ENCODE measurements at regions not wholly inside any gene's neighbourhood (a gene's known extent, or its start where the extent isn't known, plus 50 kb on each side); places are given as distances from the start of the nearest gene placed in this dataset.

- H3K27me3 ChIP-seq = peaks cover 8% of the 10 kb centered on the region
- no peak for DNase-seq (ENCODE audit: low spot score in 2 of 2)
- H3K36me3 ChIP-seq = no peaks in the 10 kb centered on the region
- no peaks in the 10 kb centered on the region for H3K9me3 ChIP-seq
- no peaks in the 10 kb centered on the region for H3K4me1 ChIP-seq
- 81% methylated on average over 22 of the region's 22 CpGs for WGBS
- no peak overlapping the region for H3K4me3 ChIP-seq
- no peak overlapping the region for H3K27ac ChIP-seq
- TF ChIP-seq CTCF (IDR thresholded peaks at IDR 0.05) = no peak
- TF ChIP-seq EP300 (IDR thresholded peaks at IDR 0.05) = no peak
- no peak for TF ChIP-seq POLR2AphosphoS5 (IDR thresholded peaks at IDR 0.05)
- TF ChIP-seq POLR2A (IDR thresholded peaks at IDR 0.05) = no peak
Measured at GRCh38 chr2:239586651-239587310, 186.0 kb upstream of the HDAC4 start.

GRCh38 chr2:239585422-239585821 lies 184.6 kb upstream of the HDAC4 start:
- Histone ChIP-seq H3K36me3 (no peaks in the 10 kb centered on the region), H3K9me3 (no peaks in the 10 kb centered on the region), H3K27ac (no peak overlapping the region), H3K4me3 (no peak overlapping the region), H3K4me1 (no peaks in the 10 kb centered on the region), H3K27me3 (peaks cover 8% of the 10 kb centered on the region)
- no peak for DNase-seq (ENCODE audit: low spot score in 2 of 2)
- WGBS = 76% methylated on average over 10 of the region's 10 CpGs
- TF ChIP-seq CTCF (IDR thresholded peaks at IDR 0.05) (no peak), POLR2AphosphoS5 (IDR thresholded peaks at IDR 0.05) (no peak), POLR2A (IDR thresholded peaks at IDR 0.05) (no peak), EP300 (IDR thresholded peaks at IDR 0.05) (no peak)

- no CpG with 5 or more reads among the region's 3 CpGs for WGBS
- DNase-seq (ENCODE audit: low spot score in 2 of 2) = no peak
- H3K36me3 ChIP-seq = no peaks in the 10 kb centered on the region
- peaks cover 8% of the 10 kb centered on the region for H3K27me3 ChIP-seq
- H3K27ac ChIP-seq = no peak overlapping the region
- H3K4me3 ChIP-seq = no peak overlapping the region
- TF ChIP-seq EP300 (IDR thresholded peaks at IDR 0.05) = no peak
- TF ChIP-seq POLR2AphosphoS5 (IDR thresholded peaks at IDR 0.05) = no peak
- TF ChIP-seq CTCF (IDR thresholded peaks at IDR 0.05) = no peak
- no peak for TF ChIP-seq POLR2A (IDR thresholded peaks at IDR 0.05)
- no peaks in the 10 kb centered on the region for H3K9me3 ChIP-seq
- no peaks in the 10 kb centered on the region for H3K4me1 ChIP-seq
Measured at GRCh38 chr2:239584986-239585385, 184.2 kb upstream of the HDAC4 start.

- no peak overlapping the region for H3K27ac ChIP-seq
- TF ChIP-seq POLR2A (IDR thresholded peaks at IDR 0.05) (no peak), POLR2AphosphoS5 (IDR thresholded peaks at IDR 0.05) (no peak), EP300 (IDR thresholded peaks at IDR 0.05) (no peak), CTCF (IDR thresholded peaks at IDR 0.05) (no peak)
- peaks cover 8% of the 10 kb centered on the region for H3K27me3 ChIP-seq
- no peak overlapping the region for H3K4me3 ChIP-seq
- 83% methylated on average over 13 of the region's 31 CpGs for WGBS
- H3K36me3 ChIP-seq = no peaks in the 10 kb centered on the region
- no peak for DNase-seq (ENCODE audit: low spot score in 2 of 2)
- H3K9me3 ChIP-seq = no peaks in the 10 kb centered on the region
- no peaks in the 10 kb centered on the region for H3K4me1 ChIP-seq
Measured at GRCh38 chr2:239583879-239584859, 183.3 kb upstream of the HDAC4 start.

Data from suprapubic skin (tissue), 4 donors.